ENCODE measurements at regions not wholly inside any gene's neighbourhood (a gene's known extent, or its start where the extent isn't known, plus 50 kb on each side); places are given as distances from the start of the nearest gene placed in this dataset.
A peak's percentile ranks its signal among the peaks of the same experiment; 100 is the strongest.

DNA sequence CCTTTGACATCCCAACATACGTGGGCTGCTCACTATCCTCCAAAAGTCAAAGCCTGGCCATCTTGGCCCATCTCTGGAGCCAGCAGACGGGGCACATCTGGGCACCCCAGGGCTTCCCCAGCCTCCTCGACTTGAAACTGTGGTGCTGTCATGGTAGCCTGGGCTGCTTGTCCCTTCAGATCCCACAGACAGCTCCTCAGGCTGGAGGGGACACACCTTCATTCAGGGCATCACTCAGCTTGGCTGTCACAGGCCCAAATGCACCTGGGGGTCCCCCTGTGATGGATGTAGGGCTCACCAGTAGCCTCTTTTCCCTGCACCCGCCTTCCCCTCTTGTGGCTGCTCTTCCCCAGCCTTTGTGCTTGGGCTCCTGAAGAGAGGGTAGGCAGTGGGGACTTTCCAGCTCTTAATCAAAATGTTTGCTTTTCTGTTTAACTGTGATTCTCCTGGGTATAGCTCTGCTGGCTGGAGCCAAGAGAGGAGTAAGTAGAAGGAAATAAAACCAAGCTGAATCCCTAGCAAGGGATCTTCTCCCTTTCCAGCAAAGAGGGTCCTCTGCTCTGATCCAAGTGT lies 92.3 kb downstream of the GYPC start:
- intact Hi-C loops (cut with DNase I): no loop called here

DNA sequence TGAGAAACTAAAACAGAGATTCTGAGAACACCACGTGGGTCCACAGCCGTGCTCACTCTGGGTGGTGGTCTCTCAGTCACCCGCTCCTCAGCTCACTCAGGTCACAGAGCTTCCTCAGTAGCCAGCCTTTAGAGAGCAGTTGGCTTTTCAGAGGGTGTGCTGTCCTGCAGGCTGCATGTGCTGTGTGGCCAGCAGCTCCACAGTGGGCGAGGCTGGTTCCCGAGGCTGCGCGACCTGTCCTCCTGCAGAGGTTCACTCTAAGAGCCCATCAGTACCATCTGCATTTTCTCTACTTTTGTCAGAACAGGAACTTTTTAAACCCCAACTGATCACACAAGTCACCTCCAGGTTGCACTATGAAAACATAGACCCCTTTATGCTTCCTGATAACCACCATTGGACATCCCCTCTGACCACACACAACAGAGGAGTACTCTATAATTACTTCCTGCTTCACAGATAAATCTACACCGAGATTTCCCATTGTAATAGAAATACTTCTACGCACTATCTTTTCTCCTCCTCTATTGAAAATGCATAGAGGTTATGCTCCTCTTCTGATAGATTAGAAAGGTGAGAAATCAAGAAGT lies 93.1 kb downstream of the GYPC start:
- peak in 2 of 42 donors; percentile 16 to 18 for DNase-seq
- intact Hi-C loops (cut with DNase I): no loop called here

More for the DNA sequence above, 92.3 kb downstream of the GYPC start:
- peak in 1 of 42 donors; percentile 12 for DNase-seq

DNA sequence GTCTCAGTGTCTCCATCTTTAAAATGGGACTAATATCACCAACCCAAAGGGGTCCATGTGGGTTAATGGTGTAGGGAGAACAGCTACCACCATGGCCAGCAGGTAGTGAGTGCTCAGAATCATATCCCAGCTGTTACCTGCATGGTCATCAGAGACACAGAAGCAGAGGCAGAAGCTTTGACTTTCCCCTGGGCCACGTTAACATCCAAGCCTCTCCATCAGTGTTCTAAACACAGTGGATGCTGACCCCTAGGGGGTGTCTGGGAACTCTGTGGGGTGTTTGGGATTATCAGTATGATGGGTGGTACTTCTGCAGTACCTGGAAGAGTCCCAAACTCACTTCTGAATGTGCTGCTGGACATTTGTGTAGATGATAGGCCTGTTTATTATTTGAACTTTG lies 93.6 kb downstream of the GYPC start:
- peak in 2 of 42 donors; percentile 22 to 25 for DNase-seq
- intact Hi-C loops (cut with DNase I): no loop called here

DNA sequence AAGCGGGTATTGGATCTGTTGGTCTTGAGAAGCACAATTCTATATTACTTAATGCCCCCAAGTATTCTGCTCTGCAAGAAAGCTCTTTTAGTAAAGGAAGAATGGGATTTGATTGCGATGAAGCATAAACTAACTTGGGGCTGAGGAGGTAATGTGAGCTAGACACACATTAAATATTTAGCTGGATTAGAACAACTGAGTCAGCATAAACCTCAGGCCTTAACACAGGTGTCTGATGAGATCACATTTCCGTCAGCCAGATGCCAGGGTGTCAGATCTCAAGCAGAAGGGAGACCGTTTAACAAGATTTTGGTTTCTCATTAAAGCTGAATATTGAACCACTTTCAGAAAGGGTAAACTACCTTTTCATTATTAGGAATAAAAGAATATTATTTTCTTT lies 94.5 kb downstream of the GYPC start:
- intact Hi-C loops (cut with DNase I): no loop called here
- peak in 2 of 42 donors; percentile 4 to 14 for DNase-seq

DNA sequence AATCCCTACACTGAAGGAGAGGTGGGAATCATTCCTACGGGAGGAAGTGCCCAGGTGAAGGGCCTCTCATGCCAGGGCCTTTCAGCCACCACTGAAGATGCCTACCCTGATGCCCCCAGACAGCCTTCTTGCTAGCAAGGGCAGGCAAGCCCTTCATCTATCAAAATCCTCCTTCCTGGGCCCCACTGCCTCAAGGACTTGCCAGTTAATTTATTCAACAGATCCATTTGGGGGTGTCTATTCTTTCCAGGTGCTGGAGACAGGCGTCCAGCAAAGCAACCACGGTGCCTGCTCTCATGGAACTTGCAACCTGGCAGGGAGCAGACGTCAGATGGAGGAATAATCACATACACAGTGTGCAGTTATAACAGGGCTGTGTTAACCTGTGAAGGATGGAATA lies 95.5 kb downstream of the GYPC start:
- intact Hi-C loops (cut with DNase I): no loop called here
- DNase-seq: peak in 1 of 42 donors; percentile 18

- DNase-seq: peak in 1 of 42 donors; percentile 25
- intact Hi-C loops (cut with DNase I): no loop called here
Measured at GRCh38 chr2:126752876-126753275, 96.9 kb downstream of the GYPC start.

- peak in 1 of 42 donors; percentile 9 for DNase-seq
- intact Hi-C loops (cut with DNase I): no loop called here
Measured at GRCh38 chr2:126753501-126754212, 97.7 kb downstream of the GYPC start.

DNA sequence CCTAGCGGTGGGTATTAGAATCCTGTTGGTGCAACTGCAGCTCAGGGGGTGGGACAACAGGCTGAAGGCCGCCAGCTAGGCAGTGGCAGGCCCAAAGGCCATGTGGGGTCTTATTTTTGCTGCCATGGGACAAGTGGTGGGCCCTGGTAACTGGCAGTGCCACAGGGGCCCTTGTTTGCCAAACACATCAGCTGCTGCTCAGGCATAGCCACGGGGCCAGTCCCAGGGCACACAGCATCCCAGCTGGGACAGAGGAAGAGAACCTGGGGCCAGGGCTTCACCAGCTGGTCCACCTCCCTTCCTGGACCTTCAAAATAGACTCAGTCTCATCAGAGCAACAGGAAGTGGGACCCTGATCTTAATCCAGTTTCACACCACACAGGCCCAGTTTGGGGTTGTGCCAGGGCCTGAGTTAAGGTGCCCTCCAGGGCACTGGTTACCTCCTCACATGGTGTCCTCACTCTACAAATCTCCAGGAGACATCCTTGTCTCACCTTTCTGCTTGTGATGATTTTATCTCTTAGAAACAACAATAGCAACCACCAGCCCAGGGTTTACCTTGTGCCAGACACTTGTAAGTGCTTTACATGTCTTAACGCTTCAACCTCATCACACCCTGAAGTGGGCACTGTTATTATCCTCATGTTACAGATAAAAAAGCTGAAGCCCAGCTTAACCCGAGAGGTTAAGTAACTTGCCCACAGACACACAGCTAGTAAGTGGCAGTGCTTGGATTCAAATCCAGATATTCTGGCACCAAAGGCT lies 98.5 kb downstream of the GYPC start:
- intact Hi-C loops (cut with DNase I): no loop called here

DNA sequence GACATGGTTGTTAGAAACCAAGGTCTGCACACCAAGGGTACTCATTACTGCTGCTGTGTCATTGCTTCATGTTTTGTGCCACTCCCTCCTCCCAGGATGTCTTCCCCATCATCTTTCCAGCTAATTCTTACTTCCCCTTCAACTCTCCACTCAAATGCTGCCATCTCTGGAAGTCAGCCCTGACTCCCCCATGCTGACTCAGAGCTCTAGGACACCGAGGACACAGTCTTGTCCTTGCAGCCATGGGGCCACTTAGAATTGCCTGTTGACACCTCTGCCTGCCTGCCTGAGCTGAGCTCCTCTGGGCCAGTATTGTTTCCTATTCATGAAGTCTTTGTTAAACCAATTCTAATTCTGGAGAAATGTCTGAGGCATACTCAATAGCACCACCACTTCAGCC lies 100.2 kb downstream of the GYPC start:
- intact Hi-C loops (cut with DNase I): no loop called here
- DNase-seq: peak in 1 of 42 donors; percentile 3

More for the DNA sequence above, 98.5 kb downstream of the GYPC start:
- DNase-seq: peak in 1 of 42 donors; percentile 17

- intact Hi-C loops (cut with DNase I): no loop called here
- peak in 5 of 42 donors; percentile 21 to 54 (median 32) for DNase-seq
Measured at GRCh38 chr2:126761256-126761980, 105.5 kb downstream of the GYPC start.

- DNase-seq: peak in 3 of 42 donors; percentile 14 to 28 (median 21)
- intact Hi-C loops (cut with DNase I): no loop called here
Measured at GRCh38 chr2:126761981-126762878, 106.3 kb downstream of the GYPC start.

- DNase-seq: no peak
Measured at GRCh38 chr2:126764686-126765265, 108.8 kb downstream of the GYPC start.

GRCh38 chr2:126765395-126765794 lies 109.4 kb downstream of the GYPC start:
- peak in 2 of 42 donors; percentile 24 to 31 for DNase-seq
- intact Hi-C loops (cut with DNase I): no loop called here

More at GRCh38 chr2:126764686-126765265, 108.8 kb downstream of the GYPC start:
- intact Hi-C loops (cut with DNase I): no loop called here

DNA sequence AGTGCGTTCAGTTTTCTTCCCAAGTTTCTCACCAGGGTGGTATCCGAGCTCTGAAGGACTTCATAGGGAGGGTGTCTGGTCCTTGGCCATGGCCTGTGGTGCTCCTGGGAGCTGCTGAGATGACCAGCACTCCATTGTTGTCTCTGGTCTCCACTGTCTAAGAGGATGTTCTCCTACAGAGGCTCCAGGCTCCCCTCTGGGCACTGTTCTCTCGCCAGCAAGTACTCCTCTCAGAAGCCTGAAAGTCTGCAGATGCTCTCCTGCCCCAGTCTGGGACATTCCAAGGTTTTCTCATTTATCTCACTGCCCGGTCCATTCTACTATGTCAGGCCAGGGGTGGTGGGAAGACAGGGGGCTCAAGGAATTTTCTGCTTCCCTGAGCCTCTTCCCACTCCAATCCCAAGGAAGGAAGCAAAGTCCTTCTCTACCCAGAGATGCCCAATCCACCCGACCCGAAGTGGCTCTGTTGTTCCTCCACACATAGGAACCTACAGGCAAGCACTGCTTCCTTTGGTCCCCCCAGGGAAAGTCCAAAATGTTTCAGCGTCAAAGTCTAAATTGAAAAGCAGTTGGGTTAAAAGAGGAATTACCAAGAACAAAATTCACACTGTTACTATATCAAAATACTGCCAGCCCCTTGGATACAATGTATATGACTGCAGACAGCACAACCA lies 110.5 kb downstream of the GYPC start:
- intact Hi-C loops (cut with DNase I): no loop called here
- peak in 2 of 42 donors; percentile 13 to 19 for DNase-seq

DNA sequence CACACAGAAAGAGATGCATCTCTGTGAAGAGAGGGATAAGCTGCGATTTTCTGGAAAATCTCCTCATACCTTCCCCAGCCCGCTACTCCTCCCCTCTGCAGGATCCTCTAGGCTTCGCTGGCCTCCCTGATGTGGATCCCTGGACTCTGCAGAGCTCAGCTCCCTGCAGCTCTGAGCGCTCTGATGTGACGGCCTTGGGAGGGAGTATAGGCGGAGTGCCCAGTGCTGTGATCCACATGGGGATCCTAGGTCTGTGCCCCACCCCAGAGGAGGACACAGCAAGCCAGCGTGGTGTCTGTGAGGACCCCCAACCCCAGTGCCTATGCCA lies 111.0 kb downstream of the GYPC start:
- DNase-seq: peak in 1 of 42 donors; percentile 9
- intact Hi-C loops (cut with DNase I): no loop called here

DNA sequence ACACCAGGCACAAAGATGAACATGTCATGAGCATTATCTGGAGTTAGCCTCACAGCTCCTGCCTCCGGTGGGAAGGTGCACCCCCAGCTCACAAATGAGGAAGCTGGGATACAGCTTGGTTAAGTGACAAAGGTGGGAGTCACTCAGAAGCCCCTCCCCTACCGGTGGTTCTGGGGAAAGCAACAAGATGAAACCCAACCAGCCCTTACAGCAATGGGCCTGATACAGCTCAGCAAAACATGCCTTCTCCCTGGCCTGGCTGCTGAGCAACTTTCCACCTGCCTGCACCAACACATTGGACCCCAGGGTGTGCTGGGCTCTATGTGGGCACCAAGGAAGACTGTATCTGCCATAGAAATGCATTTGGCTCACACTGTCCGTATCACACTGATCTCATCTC lies 113.2 kb downstream of the GYPC start:
- DNase-seq: peak in 2 of 42 donors; percentile 1 to 16
- intact Hi-C loops (cut with DNase I): no loop called here

DNA sequence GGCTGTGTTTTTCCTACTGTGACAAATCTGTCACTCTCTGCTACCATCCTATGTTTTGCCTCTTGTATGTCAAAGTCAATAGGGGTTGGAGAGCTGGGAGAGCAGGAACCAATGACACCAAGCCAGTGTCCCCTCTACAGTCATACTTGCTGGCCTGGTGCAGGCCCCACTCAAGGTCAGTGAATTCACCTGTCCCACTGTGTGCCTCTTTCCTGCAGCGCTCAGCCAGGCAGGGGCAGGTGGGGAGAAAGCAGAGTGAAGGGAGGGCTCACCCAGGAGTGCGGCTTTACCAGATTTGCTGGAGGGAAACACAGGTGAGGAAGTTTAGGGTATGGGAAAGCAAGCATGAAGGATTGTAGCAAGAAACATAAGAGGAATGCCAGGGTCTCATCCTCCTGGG lies 114.5 kb downstream of the GYPC start:
- intact Hi-C loops (cut with DNase I): loop anchor here (10.0 kb wide), 1 partner anchor 1026 kb away; no protein-coding TSS in a partner anchor
- no peak for DNase-seq
